ENCODE measurements at regions not wholly inside any gene's neighbourhood (a gene's known extent, or its start where the extent isn't known, plus 50 kb on each side); places are given as distances from the start of the nearest gene placed in this dataset.

- DNase-seq: no peak
Measured at GRCh38 chr7:116423499-116423898, 76.0 kb upstream of the CAV2 start.

- DNase-seq: no peak
Measured at GRCh38 chr7:116425647-116426209, 73.8 kb upstream of the CAV2 start.

GRCh38 chr7:116426428-116427156, 72.9 kb upstream of the CAV2 start:
- no peak for DNase-seq

- DNase-seq: no peak
Measured at GRCh38 chr7:116429986-116430619, 69.4 kb upstream of the CAV2 start.

GRCh38 chr7:116431787-116432526, 67.6 kb upstream of the CAV2 start:
- DNase-seq: no peak

GRCh38 chr7:116432527-116432916, 67.0 kb upstream of the CAV2 start:
- DNase-seq: no peak

- DNase-seq: no peak
Measured at GRCh38 chr7:116433246-116433645, 66.3 kb upstream of the CAV2 start.

GRCh38 chr7:116434820-116435341, 64.7 kb upstream of the CAV2 start:
- DNase-seq: no peak

- no peak for DNase-seq
Measured at GRCh38 chr7:116436305-116436826, 63.2 kb upstream of the CAV2 start.

GRCh38 chr7:116438267-116438666, 61.3 kb upstream of the CAV2 start:
- DNase-seq: no peak

- no peak for DNase-seq
Measured at GRCh38 chr7:116439005-116439404, 60.5 kb upstream of the CAV2 start.

- no peak for DNase-seq
Measured at GRCh38 chr7:116439841-116440549, 59.5 kb upstream of the CAV2 start.

GRCh38 chr7:116441534-116441933, 58.0 kb upstream of the CAV2 start:
- no peak for DNase-seq

GRCh38 chr7:116443101-116443523, 56.4 kb upstream of the CAV2 start:
- no peak for DNase-seq

- no peak for DNase-seq
Measured at GRCh38 chr7:116443646-116444045, 55.9 kb upstream of the CAV2 start.

GRCh38 chr7:116445447-116446211, 53.9 kb upstream of the CAV2 start:
- no peak for DNase-seq

GRCh38 chr7:116446212-116446855, 53.2 kb upstream of the CAV2 start:
- no peak for DNase-seq

GRCh38 chr7:116447436-116447835, 52.1 kb upstream of the CAV2 start:
- no peak for DNase-seq

GRCh38 chr7:116447966-116448839, 51.3 kb upstream of the CAV2 start:
- DNase-seq: no peak

- DNase-seq: no peak
Measured at GRCh38 chr7:116449441-116449840, 50.1 kb upstream of the CAV2 start.
